ENCODE measurements at regions not wholly inside any gene's neighbourhood (a gene's known extent, or its start where the extent isn't known, plus 50 kb on each side); places are given as distances from the start of the nearest gene placed in this dataset.

DNA sequence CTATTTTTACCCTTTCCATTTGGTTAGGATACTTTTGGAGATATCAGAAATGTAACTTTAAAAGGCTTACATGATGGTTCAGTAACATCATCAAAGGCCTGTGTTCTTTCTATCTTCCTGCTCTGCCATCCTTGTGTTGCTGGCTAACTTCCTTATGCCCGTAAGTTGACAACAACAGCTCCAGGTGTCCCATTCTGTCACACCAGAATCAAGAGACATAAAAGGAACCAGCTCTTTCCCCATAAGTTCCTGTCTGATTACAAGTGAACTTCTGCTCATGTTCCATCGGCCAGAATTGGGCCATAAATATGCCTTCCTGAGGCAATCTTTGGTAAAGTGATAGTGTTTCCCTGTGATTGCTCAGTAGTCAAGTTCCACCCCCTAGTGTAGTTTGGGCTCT lies 92.4 kb downstream of the FAM170A start:
- no peak for TF ChIP-seq YY1 (tag by site-specific recombination; IDR thresholded peaks at IDR 0.05)
- TF ChIP-seq ZNF623 (tag by site-specific recombination; IDR thresholded peaks at IDR 0.05): no peak
- TF ChIP-seq SP2 (tag by site-specific recombination; IDR thresholded peaks at IDR 0.05): no peak
- TF ChIP-seq, protein P1, sequence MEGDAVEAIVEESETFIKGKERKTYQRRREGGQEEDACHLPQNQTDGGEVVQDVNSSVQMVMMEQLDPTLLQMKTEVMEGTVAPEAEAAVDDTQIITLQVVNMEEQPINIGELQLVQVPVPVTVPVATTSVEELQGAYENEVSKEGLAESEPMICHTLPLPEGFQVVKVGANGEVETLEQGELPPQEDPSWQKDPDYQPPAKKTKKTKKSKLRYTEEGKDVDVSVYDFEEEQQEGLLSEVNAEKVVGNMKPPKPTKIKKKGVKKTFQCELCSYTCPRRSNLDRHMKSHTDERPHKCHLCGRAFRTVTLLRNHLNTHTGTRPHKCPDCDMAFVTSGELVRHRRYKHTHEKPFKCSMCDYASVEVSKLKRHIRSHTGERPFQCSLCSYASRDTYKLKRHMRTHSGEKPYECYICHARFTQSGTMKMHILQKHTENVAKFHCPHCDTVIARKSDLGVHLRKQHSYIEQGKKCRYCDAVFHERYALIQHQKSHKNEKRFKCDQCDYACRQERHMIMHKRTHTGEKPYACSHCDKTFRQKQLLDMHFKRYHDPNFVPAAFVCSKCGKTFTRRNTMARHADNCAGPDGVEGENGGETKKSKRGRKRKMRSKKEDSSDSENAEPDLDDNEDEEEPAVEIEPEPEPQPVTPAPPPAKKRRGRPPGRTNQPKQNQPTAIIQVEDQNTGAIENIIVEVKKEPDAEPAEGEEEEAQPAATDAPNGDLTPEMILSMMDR (tag by site-specific recombination; IDR thresholded peaks at IDR 0.05): no peak
- TF ChIP-seq, protein P2, sequence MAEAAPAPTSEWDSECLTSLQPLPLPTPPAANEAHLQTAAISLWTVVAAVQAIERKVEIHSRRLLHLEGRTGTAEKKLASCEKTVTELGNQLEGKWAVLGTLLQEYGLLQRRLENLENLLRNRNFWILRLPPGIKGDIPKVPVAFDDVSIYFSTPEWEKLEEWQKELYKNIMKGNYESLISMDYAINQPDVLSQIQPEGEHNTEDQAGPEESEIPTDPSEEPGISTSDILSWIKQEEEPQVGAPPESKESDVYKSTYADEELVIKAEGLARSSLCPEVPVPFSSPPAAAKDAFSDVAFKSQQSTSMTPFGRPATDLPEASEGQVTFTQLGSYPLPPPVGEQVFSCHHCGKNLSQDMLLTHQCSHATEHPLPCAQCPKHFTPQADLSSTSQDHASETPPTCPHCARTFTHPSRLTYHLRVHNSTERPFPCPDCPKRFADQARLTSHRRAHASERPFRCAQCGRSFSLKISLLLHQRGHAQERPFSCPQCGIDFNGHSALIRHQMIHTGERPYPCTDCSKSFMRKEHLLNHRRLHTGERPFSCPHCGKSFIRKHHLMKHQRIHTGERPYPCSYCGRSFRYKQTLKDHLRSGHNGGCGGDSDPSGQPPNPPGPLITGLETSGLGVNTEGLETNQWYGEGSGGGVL (tag by site-specific recombination; IDR thresholded peaks at IDR 0.05): no peak
- TF ChIP-seq ZNF510 (tag by site-specific recombination; IDR thresholded peaks at IDR 0.05; ENCODE audit: insufficient replicate concordance): no peak
- no peak for TF ChIP-seq KLF16 (tag by site-specific recombination; IDR thresholded peaks at IDR 0.05)

All from HEK293 (cell line).